GM12864 (cell line): ENCODE measurements at regions not wholly inside any gene's neighbourhood (a gene's known extent, or its start where the extent isn't known, plus 50 kb on each side); places are given as distances from the start of the nearest gene placed in this dataset.

ENCODE experiments used
- DNase-seq: peaks from one replicate; pipeline ENCODE4 v3.0.0-alpha.2; 2011; ENCODE audit warnings: low read depth
- H3K4me3 ChIP-seq: 2 replicates; pipeline ENCODE4 v1.5.1; 2011; ENCODE audit warnings: mild to moderate bottlenecking, low read depth, low read length, control low read depth
- TF ChIP-seq, protein P1 (sequence below): IDR thresholded peaks from 2 replicates; pipeline ENCODE4 v1.5.1; 2011; ENCODE audit warnings: low read depth, mild to moderate bottlenecking, moderate library complexity, low read length, control low read depth, inconsistent platforms; ENCODE audit errors: missing control alignments

DNA sequence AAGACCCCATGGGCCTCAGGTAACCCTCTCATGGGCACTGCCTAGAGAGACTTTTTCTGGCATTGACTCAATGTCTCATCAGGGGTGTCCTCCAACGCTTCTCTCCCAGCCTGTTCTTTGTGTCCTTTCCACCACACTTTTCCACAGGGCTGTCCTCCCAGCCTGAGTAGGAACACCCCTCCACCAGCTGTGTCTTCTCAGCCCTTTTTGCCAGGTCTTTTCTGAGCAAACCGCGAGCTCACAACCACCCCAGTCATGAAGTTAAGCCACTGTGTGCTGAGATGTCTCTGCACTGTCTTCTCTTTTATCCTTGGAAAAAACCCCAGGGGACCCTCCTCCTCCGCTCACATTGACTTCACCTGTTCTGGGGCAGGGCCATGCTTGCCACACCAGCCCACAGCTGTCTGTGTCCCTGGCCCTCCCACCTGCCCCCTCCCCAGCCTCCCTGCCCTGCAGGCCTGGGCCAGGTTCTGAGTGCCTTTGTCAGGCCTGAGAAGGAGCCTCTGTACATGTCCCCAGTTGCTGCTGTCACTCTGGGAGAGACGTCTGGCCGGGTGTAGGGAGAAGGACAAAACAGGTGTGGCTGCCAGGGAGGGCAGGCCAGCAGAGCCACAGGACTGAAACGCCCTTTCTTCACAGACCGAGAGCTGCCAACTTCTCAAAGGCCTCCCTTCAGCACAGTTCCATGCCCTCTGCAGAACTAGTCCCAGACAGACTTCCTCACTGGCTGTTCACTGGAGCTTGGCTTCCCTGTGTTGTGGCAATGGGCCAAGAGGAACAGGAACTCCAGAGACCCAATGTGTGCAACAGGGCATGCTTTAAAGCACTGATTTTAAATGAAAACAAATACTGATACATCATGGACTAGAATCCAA lies 50.5 kb upstream of the PNMA1 start:
- TF ChIP-seq, protein P1, sequence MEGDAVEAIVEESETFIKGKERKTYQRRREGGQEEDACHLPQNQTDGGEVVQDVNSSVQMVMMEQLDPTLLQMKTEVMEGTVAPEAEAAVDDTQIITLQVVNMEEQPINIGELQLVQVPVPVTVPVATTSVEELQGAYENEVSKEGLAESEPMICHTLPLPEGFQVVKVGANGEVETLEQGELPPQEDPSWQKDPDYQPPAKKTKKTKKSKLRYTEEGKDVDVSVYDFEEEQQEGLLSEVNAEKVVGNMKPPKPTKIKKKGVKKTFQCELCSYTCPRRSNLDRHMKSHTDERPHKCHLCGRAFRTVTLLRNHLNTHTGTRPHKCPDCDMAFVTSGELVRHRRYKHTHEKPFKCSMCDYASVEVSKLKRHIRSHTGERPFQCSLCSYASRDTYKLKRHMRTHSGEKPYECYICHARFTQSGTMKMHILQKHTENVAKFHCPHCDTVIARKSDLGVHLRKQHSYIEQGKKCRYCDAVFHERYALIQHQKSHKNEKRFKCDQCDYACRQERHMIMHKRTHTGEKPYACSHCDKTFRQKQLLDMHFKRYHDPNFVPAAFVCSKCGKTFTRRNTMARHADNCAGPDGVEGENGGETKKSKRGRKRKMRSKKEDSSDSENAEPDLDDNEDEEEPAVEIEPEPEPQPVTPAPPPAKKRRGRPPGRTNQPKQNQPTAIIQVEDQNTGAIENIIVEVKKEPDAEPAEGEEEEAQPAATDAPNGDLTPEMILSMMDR: no peak
- no peak for DNase-seq
- H3K4me3 ChIP-seq: no peak overlapping the region; the same call in 1 of the 2 replicates
